GM12865 (cell line): ENCODE measurements at regions not wholly inside any gene's neighbourhood (a gene's known extent, or its start where the extent isn't known, plus 50 kb on each side); places are given as distances from the start of the nearest gene placed in this dataset.

ENCODE experiments used
- DNase-seq: peaks from one replicate; pipeline ENCODE4 v3.0.0; 2010; ENCODE audit warnings: low read depth
- H3K4me3 ChIP-seq: 2 replicates; pipeline ENCODE4 v1.5.1; 2011; ENCODE audit warnings: mild to moderate bottlenecking, low read depth, low read length, control low read depth
- TF ChIP-seq, protein P1 (sequence below): IDR thresholded peaks from 2 replicates; pipeline ENCODE4 v1.5.1; 2011; ENCODE audit warnings: low read length, control low read depth, low read depth, inconsistent platforms; ENCODE audit not compliant: insufficient read depth; ENCODE audit errors: missing control alignments

GRCh38 chr5:67393211-67393610, 196.6 kb upstream of the CD180 start:
- DNase-seq = no peak
- TF ChIP-seq, protein P1, sequence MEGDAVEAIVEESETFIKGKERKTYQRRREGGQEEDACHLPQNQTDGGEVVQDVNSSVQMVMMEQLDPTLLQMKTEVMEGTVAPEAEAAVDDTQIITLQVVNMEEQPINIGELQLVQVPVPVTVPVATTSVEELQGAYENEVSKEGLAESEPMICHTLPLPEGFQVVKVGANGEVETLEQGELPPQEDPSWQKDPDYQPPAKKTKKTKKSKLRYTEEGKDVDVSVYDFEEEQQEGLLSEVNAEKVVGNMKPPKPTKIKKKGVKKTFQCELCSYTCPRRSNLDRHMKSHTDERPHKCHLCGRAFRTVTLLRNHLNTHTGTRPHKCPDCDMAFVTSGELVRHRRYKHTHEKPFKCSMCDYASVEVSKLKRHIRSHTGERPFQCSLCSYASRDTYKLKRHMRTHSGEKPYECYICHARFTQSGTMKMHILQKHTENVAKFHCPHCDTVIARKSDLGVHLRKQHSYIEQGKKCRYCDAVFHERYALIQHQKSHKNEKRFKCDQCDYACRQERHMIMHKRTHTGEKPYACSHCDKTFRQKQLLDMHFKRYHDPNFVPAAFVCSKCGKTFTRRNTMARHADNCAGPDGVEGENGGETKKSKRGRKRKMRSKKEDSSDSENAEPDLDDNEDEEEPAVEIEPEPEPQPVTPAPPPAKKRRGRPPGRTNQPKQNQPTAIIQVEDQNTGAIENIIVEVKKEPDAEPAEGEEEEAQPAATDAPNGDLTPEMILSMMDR = no peak
- H3K4me3 ChIP-seq = no peak overlapping the region

- no peak for DNase-seq
- TF ChIP-seq, protein P1 = no peak
- no peak overlapping the region for H3K4me3 ChIP-seq
Measured at GRCh38 chr5:67390935-67391334, 194.3 kb upstream of the CD180 start.

GRCh38 chr5:67383451-67383850, 186.9 kb upstream of the CD180 start:
- no peak overlapping the region for H3K4me3 ChIP-seq
- DNase-seq = no peak
- TF ChIP-seq, protein P1 = no peak

DNA sequence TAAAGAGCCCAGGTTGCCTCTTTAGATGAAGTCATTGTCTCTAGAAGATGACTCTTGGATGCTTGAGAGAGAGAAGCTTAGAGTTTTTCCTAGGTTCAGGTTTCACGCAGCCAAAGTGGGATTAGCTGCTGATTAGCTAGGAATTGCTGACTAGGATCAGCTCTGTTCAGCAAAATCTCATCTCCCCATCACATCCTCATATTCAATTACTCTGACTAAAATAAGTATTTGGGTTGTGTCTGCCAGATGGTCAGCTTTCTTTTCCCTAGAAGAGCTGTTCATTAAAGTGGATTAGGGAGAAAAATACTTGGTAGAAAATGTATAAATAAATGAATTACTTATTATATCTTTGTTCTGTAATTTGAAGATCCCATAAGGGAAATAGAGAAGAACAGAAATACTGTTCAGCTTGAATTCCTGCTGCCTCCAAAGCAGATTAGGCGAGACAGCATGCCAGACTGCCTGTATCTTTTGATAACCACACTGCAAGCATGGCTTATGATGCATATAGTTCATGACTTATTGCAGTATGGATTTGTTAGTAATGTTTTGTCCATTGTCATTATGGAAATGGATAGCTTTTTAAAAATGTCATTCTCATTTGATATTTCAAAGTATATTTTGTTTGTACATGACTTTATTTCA, 184.8 kb upstream of the CD180 start:
- DNase-seq = no peak
- TF ChIP-seq, protein P1 = no peak
- H3K4me3 ChIP-seq = no peak overlapping the region

DNA sequence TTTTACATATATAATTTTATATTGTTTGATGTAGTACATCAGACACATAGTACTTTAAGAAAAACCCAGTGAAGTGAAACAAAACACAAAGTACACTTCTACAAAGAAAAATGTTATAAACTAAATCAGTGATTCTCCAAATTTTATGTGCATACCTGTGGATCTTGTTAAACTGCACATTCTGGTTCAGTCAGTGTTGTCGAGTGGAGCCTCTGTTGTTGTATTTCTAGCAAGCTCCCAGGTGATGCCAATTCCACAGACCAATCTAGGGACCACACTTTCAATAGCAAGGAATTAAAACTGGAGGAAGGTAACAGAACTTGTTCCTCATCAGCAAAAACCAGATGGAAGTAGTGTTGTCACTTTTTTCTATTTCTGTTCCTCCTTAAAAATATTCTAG, 183.8 kb upstream of the CD180 start:
- TF ChIP-seq, protein P1 = no peak
- DNase-seq = no peak
- no peak overlapping the region for H3K4me3 ChIP-seq

GRCh38 chr5:67379753-67380152, 183.2 kb upstream of the CD180 start:
- TF ChIP-seq, protein P1 = no peak
- H3K4me3 ChIP-seq = no peak overlapping the region
- no peak for DNase-seq

GRCh38 chr5:67378256-67378655, 181.7 kb upstream of the CD180 start:
- no peak overlapping the region for H3K4me3 ChIP-seq
- TF ChIP-seq, protein P1 = no peak
- DNase-seq = no peak
